HUES64 (cell line): ENCODE measurements at regions not wholly inside any gene's neighbourhood (a gene's known extent, or its start where the extent isn't known, plus 50 kb on each side); places are given as distances from the start of the nearest gene placed in this dataset.

Source experiments
- H3K27ac ChIP-seq: 2 replicates; pipeline ENCODE4 v1.7.0; 2013; ENCODE audit warnings: low read depth, low read length, inconsistent platforms
- H3K27me3 ChIP-seq: 2 replicates; pipeline ENCODE4 v1.6.1; 2013; ENCODE audit warnings: mild to moderate bottlenecking, low read length; ENCODE audit not compliant: insufficient read depth
- H3K36me3 ChIP-seq: 2 replicates; pipeline ENCODE4 v1.6.1; 2013; ENCODE audit warnings: mild to moderate bottlenecking, low read length; ENCODE audit not compliant: insufficient read depth
- H3K4me1 ChIP-seq: 2 replicates; pipeline ENCODE4 v1.6.1; 2013; ENCODE audit warnings: mild to moderate bottlenecking, low read length, moderate library complexity; ENCODE audit not compliant: insufficient read depth
- H3K4me3 ChIP-seq: 2 replicates; pipeline ENCODE4 v1.5.1; 2013; ENCODE audit warnings: mild to moderate bottlenecking, low read length, moderate library complexity
- H3K9ac ChIP-seq: 2 replicates; pipeline ENCODE4 v1.6.1; 2013; ENCODE audit warnings: mild to moderate bottlenecking, low read depth, low read length
- H3K9me3 ChIP-seq: 2 replicates; pipeline ENCODE4 v1.6.1; 2013; ENCODE audit warnings: low read depth, low read length; ENCODE audit not compliant: insufficient read depth
- WGBS: fragments of 150-250, 120-280 bp; methylation state at CpG from one replicate; pipeline ENCODE4 v1.1.7; 2013; ENCODE audit warnings: missing lambda C conversion rate; 5-methylcytosine and 5-hydroxymethylcytosine counted together

- H3K9me3 ChIP-seq, result no peaks in the 10 kb centered on the region
- whole genome bisulfite sequencing, result 85% methylated on average over 1 of the region's 2 CpGs
- no peaks in the 10 kb centered on the region for H3K27me3 ChIP-seq
Measured at GRCh38 chr1:79775402-79775801, 768.9 kb upstream of the ADGRL4 start.

GRCh38 chr1:79773385-79773784 lies 766.9 kb upstream of the ADGRL4 start:
- no peaks in the 10 kb centered on the region for H3K27me3 ChIP-seq
- no peak overlapping the region for H3K27ac ChIP-seq
- 100% methylated on average over 2 of the region's 2 CpGs for WGBS

More at GRCh38 chr1:79775402-79775801, 768.9 kb upstream of the ADGRL4 start:
- H3K4me1 ChIP-seq, result no peaks in the 10 kb centered on the region
- no peaks in the 10 kb centered on the region for H3K36me3 ChIP-seq
- H3K9ac ChIP-seq, result no peak overlapping the region
- no peak overlapping the region for H3K4me3 ChIP-seq
- no peak overlapping the region for H3K27ac ChIP-seq

DNA sequence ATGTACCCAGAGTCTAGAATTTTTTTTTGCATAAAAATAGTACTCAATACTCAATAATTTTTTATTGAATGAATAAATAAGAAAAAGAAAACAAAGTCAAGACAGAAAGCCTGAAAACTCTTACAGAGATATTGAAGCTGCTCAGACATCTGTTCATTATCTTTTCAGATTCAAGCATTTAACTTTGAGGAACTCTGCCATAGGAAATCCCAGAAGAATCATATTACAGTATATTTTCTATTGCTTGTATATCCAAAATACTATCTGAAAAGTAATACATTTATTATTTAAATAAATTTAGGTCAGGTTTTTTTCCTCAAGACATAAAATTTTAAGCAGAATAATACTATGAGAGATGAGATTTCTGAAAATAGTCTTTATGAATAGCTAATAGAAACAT lies 755.9 kb upstream of the ADGRL4 start:
- H3K9ac ChIP-seq, result no peak overlapping the region
- H3K4me3 ChIP-seq, result no peak overlapping the region
- peaks cover 6% of the 10 kb centered on the region; the same call in 1 of the 2 replicates for H3K9me3 ChIP-seq
- H3K4me1 ChIP-seq, result no peaks in the 10 kb centered on the region
- H3K36me3 ChIP-seq, result no peaks in the 10 kb centered on the region
- H3K27ac ChIP-seq, result no peak overlapping the region
- no peaks in the 10 kb centered on the region for H3K27me3 ChIP-seq

More at GRCh38 chr1:79773385-79773784, 766.9 kb upstream of the ADGRL4 start:
- Histone ChIP-seq H3K4me1 (no peaks in the 10 kb centered on the region), H3K9me3 (no peaks in the 10 kb centered on the region), H3K4me3 (no peak overlapping the region), H3K36me3 (no peaks in the 10 kb centered on the region), H3K9ac (no peak overlapping the region)

DNA sequence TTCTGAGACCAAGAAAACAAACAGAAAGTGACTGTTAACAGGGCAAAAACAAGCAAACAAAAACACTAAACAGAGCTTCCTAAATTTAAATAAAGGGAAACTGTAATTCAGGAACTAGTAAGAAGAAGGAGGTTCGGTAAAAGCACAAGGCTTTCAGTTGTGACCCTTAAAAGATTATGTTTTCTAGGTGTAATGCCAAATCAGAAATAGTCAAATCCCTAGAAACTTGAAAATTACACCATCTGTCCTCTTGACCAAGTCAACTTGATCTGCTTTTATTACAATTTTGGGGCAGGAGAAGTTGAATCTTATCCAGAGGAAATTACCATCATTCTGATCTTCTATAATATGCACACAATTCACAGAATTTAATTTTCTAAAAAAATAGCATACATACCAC lies 754.0 kb upstream of the ADGRL4 start:
- Histone ChIP-seq H3K27me3 (no peaks in the 10 kb centered on the region), H3K9me3 (peaks cover 6% of the 10 kb centered on the region; the same call in 1 of the 2 replicates), H3K9ac (no peak overlapping the region), H3K4me1 (no peaks in the 10 kb centered on the region), H3K4me3 (no peak overlapping the region), H3K27ac (no peak overlapping the region), H3K36me3 (no peaks in the 10 kb centered on the region)
- WGBS, result 82% methylated on average over 1 of the region's 1 CpG

DNA sequence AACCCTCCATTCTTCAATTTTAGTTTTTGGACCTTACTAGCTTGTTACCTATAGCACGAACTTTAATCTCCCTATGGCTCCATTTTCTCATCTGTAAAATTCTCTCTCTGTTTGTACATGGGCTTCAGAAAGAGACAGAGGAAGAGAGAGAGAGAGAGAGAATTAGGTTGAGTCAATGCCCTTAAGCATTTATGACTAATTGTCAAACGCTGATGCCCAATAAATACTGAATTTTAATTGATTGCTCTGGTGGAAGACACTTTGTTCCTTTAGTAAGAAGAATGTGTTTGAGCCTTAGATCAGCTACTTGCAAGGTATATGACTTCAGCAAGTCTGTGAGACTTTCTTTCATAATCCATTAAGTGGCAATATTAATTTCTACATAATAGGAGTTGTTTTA lies 743.1 kb upstream of the ADGRL4 start:
- WGBS, result 87% methylated on average over 2 of the region's 2 CpGs

GRCh38 chr1:79745929-79746328 lies 739.4 kb upstream of the ADGRL4 start:
- Histone ChIP-seq H3K36me3 (no peaks in the 10 kb centered on the region), H3K9me3 (no peaks in the 10 kb centered on the region), H3K27me3 (no peaks in the 10 kb centered on the region), H3K9ac (no peak overlapping the region), H3K4me3 (no peak overlapping the region), H3K27ac (no peak overlapping the region), H3K4me1 (no peaks in the 10 kb centered on the region)
- WGBS, result no CpG with 5 or more reads among the region's 2 CpGs

More for the DNA sequence above, 743.1 kb upstream of the ADGRL4 start:
- Histone ChIP-seq H3K9me3 (no peaks in the 10 kb centered on the region), H3K27me3 (no peaks in the 10 kb centered on the region), H3K4me1 (no peaks in the 10 kb centered on the region), H3K36me3 (no peaks in the 10 kb centered on the region), H3K27ac (no peak overlapping the region), H3K9ac (no peak overlapping the region), H3K4me3 (no peak overlapping the region)

DNA sequence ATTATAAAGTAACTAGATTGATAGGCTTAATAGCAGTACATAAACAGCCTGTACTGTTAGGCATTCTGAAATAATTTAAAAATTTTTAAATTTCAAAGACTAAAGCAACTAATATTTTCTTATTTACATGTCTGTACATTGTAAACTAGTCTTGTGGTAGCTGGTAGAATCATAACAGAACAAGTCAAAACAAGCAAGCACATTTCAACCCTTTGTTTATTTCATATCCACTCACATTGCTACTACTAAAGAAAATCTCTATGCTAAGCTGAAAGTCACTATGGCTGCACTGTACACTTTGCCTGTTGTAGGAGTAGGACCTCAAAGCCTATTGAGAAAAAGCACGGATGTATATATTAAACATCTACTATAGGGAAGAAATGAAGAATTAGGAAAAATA lies 738.2 kb upstream of the ADGRL4 start:
- H3K36me3 ChIP-seq, result no peaks in the 10 kb centered on the region
- WGBS, result no CpG with 5 or more reads among the region's 1 CpG
- no peak overlapping the region for H3K9ac ChIP-seq
- H3K4me3 ChIP-seq, result no peak overlapping the region
- H3K9me3 ChIP-seq, result no peaks in the 10 kb centered on the region
- H3K27ac ChIP-seq, result no peak overlapping the region
- no peaks in the 10 kb centered on the region for H3K27me3 ChIP-seq
- H3K4me1 ChIP-seq, result no peaks in the 10 kb centered on the region

DNA sequence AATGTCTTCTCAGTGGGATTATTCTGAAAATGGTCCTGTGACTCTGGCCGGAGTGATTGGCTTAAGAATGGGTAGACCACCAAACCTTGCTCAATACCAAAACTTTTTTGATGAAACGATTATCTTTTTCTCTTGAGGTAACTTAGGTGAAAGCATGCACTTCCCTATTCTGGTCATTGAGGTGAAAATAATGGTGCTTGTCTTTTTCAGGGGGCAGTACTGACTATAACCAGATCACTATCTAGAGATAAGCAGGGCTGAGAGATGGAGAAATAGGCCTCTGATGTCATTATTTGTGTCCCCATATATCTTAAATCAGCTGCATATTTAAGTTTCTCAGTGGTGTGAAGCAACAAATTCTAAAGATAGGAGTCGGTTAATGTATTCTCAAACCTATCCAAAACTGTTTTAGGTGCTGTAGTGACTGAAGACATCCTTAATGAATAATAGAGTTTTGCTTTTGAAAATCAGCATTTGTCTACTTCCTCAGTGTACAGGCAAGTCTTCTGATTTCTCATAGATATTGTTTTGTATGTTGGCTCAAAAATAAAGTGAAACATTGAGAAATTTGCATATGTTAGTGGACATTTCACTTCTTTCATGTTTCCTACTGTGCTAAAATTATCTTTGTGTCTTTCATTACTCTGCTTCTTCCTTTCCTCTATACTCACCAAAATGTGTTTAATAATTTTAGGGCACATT lies 735.3 kb upstream of the ADGRL4 start:
- Histone ChIP-seq H3K9ac (no peak overlapping the region), H3K27me3 (no peaks in the 10 kb centered on the region), H3K27ac (no peak overlapping the region), H3K4me3 (no peak overlapping the region), H3K36me3 (no peaks in the 10 kb centered on the region), H3K9me3 (no peaks in the 10 kb centered on the region), H3K4me1 (no peaks in the 10 kb centered on the region)
- 88% methylated on average over 3 of the region's 3 CpGs for WGBS

GRCh38 chr1:79738101-79738500 lies 731.6 kb upstream of the ADGRL4 start:
- no peak overlapping the region for H3K27ac ChIP-seq
- no peaks in the 10 kb centered on the region for H3K36me3 ChIP-seq
- no peaks in the 10 kb centered on the region for H3K4me1 ChIP-seq
- H3K9me3 ChIP-seq, result no peaks in the 10 kb centered on the region
- H3K4me3 ChIP-seq, result no peak overlapping the region
- no peaks in the 10 kb centered on the region for H3K27me3 ChIP-seq
- H3K9ac ChIP-seq, result no peak overlapping the region
- no CpG with 5 or more reads among the region's 1 CpG for WGBS

GRCh38 chr1:79737193-79737592 lies 730.7 kb upstream of the ADGRL4 start:
- H3K27me3 ChIP-seq, result no peaks in the 10 kb centered on the region
- no peak overlapping the region for H3K9ac ChIP-seq
- H3K9me3 ChIP-seq, result no peaks in the 10 kb centered on the region
- H3K27ac ChIP-seq, result no peak overlapping the region
- no peaks in the 10 kb centered on the region for H3K4me1 ChIP-seq
- no peaks in the 10 kb centered on the region for H3K36me3 ChIP-seq
- 91% methylated on average over 1 of the region's 1 CpG for WGBS
- no peak overlapping the region for H3K4me3 ChIP-seq

DNA sequence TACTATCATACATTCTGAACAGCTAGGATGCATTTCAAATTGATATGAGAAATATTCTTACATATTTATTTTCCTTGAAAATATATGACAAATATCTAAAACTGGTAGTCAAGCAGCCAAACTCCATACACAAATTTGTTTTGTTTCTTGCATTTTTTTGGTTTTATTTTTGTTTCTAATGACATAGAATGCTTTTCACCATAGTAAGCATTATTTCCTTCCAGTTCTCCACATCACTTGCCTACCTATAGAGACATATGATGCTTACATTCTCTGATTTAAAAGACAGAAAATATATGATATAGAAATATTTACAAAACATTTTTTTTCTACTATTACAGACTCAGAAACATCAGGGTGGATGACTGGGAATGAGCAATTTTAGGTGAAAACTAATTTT lies 726.4 kb upstream of the ADGRL4 start:
- H3K27me3 ChIP-seq, result no peaks in the 10 kb centered on the region

GRCh38 chr1:79726911-79727310 lies 720.4 kb upstream of the ADGRL4 start:
- no peaks in the 10 kb centered on the region for H3K36me3 ChIP-seq
- WGBS, result 17% methylated on average over 1 of the region's 2 CpGs
- H3K9ac ChIP-seq, result no peak overlapping the region
- H3K4me3 ChIP-seq, result no peak overlapping the region
- no peaks in the 10 kb centered on the region for H3K27me3 ChIP-seq
- no peak overlapping the region for H3K27ac ChIP-seq
- no peaks in the 10 kb centered on the region for H3K9me3 ChIP-seq
- H3K4me1 ChIP-seq, result peaks cover 9% of the 10 kb centered on the region; the same call in 1 of the 2 replicates

More for the DNA sequence above, 726.4 kb upstream of the ADGRL4 start:
- Histone ChIP-seq H3K4me1 (no peaks in the 10 kb centered on the region), H3K9ac (no peak overlapping the region), H3K4me3 (no peak overlapping the region), H3K27ac (no peak overlapping the region), H3K36me3 (no peaks in the 10 kb centered on the region), H3K9me3 (no peaks in the 10 kb centered on the region)
